NCI-H82 (cell line): ENCODE measurements at regions not wholly inside any gene's neighbourhood (a gene's known extent, or its start where the extent isn't known, plus 50 kb on each side); places are given as distances from the start of the nearest gene placed in this dataset.
"Not testable (repeated sequence)": the region's sequence is repeated elsewhere in the genome, so short reads cannot be mapped to it uniquely, and the experiment has no call there.

Experiments used
- DNase-seq: peaks from one replicate; lab custom pipeline; 2025; lab: John Stamatoyannopoulos, UW

DNA sequence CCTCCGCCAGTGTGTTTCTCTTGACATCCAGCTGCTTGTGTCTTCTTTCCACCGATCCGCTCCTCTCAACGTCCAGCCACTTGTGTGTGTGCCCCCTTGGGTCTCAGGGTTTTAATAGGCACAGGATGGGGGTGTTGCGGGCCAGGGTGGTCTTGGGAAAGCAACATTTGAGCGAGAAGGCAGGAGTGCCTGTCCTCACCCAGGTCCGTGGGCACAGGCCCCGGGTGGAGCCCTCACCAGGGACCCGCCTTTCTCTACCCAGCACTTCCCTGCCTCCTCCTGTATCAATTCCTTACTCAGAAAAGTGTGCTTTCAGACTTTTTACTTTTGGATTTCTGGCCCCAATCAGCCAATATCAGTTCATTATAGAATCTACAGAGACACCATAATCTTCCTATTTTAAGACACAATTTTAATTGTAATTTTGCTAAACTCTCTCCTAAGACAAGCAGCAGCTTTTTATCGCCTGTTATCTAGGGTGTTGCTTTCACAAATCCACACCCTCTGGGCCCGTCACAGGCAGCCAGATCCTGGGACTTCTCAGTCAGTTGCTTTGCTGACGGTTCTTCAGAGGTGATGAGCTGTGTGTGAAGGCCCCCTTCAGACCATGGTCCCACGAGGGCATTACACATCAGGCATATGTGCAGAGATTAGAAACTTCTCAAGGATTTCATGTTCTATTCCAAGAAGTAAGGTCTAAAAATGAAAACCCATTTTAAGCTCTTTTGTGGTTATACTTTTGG lies 96.0 kb upstream of the FHL2 start:
- DNase-seq, result no peak

DNA sequence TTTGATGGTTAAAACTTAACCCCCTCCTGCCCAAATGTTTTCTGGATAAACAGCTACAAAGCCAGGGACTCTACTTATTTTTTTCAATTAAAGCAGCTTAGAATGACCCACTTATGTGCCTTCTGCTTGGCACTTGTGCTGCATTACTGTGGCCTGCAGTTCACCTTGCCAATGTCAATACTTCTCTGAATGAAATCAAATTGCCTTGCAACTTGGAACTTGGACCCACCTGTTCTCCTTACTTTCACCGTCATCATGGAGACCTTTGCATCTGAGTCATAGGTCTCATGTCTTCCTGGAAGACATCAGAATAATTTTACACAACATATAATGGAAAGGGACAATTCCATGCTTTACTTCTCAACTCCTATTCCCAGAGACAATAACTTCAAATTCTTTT lies 92.1 kb upstream of the FHL2 start:
- no peak for DNase-seq

DNA sequence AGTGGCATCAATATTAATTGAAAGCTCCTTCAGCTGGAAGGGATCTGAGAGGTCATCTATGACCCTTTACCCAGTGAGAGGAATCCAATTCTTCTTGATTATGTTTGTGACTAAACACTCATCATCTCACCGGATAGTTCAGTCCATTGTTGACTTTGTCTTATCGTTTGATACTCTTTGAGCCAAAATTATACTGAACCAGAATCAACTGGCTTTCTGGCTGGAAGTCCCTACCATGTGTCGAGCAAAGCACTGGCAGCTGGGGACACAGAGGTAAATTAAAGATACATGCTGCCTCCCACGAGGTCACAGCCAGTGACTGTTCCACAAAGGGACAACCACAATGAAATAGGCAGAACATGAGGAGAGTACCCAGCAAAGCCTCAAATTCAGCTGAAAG lies 91.4 kb upstream of the FHL2 start:
- DNase-seq, result no peak

DNA sequence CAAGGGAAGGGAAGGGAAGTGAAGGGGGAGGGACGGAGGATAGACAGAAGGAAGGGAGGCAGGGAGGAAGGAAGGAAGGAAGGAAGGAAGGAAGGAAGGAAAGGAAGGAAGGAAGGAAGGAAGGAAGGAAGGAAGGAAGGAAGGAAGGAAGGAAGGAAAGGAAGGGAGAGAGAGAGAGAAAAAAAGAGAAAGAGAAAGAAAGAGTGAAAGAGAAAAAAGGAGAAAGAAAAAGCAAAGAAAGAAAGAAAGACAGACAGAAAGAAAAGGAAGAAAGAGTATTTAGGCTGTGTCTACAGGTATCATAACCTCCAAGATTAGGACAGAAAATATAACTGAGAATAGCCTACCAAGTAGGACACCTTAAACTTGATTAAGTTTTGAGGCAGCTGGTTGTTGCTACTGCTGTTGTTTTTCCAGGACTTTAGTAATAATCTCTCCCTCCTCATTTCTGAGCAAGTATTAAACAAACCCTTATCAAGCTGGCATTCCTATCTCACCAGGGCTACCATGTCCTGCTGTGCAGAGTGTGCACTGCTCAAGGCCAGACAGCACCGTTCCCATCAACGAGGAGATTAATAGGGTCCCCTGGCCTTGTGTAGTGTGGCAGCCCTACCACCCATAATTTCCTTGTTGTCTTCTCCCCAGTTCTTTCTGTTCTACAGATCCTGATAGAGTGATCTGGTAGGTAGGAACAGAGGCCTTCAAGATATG lies 90.5 kb upstream of the FHL2 start:
- DNase-seq, result no peak

DNA sequence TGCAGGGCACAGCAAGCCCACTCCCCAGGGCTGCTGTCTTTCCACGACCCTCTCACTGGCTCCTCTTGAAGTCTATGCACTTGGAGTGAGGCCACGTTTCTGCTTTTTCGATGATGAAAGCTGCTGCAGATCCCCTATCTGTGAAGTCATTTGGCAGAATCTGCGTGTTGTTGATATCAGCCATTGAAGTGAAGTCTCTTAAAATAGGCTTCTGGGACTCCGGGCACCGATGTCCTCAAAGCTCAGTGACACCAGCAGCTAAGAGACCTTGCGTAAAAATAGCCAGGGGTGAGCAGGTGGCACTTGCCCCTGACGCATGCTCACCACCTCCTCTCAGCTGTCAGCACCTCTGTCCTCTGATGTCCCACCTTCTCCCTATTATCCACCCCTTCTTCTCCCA lies 89.4 kb upstream of the FHL2 start:
- no peak for DNase-seq

DNA sequence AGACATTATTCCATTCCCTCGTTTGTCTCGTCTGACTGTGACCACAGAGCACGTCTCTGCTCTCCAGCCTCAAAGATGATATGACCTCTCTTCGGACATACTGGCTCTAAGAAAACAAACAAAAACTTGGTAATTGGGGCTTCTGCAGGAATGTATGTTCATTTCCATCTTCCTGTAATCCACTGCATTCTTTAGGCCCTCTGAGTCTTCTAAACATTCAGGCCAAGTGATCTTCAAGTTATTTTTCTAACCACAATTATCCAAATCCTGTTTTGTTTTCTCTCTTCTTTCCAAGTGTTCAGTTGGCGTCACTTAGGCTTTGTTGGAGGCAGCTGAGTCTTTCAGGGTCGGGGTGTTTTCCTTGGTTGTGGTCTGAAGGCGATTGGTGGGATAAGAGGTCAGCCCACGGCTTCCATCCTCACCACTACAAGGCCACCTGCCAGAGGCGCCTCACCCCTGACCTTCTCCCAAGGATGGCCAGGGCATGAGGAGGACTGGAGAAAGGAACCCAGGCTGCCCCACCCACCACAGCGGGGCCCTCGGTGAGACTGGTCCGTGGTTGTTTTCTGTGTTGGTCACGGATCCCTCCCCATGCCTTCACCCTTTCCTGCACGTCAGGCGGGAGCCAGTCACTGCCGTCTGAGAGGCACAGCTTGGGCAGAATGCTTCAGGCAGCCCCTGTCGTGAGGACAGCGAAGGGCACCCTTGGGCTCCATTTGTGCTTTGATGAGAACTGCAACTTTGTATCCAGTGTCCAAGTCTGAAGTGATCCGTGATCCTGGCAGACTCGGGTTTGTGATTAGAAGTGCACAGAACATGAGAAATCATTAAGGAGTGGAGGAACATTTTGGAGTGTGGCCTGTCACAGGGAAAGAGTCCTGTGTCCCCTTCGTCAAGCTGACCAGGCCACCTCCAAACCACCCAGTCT lies 88.6 kb upstream of the FHL2 start:
- no peak for DNase-seq

DNA sequence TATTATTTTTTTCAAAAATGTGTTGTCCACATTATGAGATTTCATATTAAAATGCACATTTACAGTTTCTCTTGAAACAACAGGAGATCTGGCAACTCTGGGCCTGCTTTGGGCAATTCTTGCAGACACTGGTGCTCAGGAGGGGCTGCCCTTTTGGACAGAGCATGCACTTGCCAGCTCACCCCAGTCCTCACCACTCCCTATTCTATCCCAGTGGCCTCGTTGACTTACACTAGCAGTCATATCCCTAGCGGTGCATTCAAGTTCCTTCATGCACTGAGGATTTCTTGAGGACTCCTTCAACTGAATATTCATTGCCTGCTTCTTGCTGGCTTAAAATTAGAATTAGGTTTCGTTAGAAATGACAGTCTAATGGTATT lies 87.9 kb upstream of the FHL2 start:
- DNase-seq, result no peak

DNA sequence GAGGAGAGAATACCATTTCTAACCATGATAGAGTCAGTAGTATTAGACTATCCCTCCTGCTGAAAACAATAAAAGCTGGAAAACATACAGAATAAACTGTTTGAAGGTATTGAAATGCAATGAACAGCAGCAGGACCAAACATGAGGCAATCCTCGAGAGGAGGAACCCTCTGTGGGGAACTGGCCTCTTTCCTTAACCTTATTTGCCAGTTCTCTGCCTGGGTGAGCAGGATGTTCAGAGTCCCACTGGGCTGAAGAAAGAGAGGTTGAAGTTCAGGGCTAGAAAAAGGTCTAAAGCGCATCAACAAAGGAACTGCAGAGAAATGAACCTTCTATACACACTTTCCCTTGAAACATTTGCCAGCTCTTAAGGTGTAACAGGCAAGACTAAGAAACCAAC lies 79.8 kb upstream of the FHL2 start:
- DNase-seq, result no peak

DNA sequence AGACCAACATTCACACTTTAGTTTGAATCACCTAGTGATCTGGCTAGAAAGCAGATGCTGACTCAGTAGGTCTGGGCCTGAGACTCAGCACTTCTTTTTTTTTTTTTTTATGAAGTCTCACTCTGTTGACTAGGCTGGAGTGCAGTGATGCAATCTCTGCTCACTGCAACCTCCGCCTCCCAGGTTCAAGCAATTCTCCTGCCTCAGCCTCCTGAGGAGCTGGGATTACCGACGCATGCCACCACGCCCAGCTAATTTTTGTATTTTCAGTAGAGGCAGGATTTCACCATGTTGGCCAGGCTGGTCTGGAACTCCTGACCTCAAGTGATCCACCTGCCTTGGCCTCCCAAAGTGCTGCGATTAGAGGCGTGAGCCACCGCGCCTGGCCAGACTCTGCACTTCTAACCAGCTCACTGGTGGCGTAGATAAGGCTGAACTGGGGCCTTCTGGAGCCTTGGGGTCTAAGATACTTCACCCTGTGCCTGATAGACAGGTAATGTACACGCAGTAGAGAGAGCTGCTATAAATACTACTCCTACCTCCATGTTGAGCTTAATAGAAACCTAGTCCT lies 78.3 kb upstream of the FHL2 start:
- not testable (repeated sequence) for DNase-seq

DNA sequence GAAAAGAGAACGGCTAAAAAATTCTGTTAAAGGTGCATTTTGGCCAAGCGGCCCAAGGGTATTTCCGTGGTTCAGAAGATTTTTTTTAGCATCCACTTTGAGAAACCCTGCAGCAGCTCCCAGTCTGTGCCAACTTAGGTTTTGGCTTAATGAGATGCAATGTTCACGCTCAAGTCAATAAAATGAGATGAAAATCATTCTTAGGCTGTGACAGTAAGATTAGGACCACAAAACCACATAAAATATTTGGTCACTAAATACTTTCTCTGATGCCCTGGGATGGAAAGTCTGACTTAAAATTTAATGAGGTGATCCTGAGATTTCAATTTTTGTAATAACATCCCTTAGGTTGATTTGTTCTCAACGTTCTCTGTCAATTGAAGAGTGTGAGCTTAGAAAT lies 74.2 kb upstream of the FHL2 start:
- no peak for DNase-seq

DNA sequence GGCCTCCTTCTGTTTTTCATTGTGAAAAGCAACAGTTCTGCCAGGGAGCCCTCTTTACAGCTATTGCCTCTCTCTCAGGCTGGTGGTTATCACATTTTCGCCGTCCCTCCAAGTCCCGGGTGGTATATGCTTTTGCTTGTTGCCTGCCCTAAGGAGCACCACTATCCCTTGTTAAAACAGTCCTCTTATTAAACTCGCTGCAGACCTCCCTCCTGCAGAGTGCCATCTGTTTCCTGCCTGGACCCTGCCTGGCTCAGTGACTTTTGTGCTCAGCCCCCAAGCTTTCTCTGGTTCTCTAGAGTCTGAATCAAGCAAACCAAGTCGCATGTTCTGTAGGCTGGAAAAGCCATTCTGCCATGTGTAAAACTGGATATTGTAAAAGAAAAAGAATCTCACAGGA lies 72.1 kb upstream of the FHL2 start:
- peak; percentile 51 for DNase-seq

DNA sequence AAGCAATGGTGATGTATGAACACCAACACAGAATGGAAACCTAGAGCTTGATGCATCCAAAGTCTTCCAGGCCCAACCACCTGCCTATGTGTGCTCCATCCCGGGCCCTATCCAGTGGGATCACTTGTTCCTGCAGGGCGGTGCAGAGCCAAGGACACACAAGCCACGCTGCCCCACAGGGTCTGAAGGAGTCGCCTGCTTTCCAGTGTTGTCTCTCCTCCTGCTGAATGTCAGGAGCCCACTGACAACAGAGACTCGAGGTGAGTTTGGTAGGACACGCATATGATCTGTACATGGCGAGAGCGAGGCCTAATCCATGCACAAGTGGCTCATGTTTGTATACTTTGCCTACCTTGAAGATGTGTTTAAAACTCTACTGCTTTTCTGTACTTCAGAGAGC lies 70.9 kb upstream of the FHL2 start:
- DNase-seq, result no peak

DNA sequence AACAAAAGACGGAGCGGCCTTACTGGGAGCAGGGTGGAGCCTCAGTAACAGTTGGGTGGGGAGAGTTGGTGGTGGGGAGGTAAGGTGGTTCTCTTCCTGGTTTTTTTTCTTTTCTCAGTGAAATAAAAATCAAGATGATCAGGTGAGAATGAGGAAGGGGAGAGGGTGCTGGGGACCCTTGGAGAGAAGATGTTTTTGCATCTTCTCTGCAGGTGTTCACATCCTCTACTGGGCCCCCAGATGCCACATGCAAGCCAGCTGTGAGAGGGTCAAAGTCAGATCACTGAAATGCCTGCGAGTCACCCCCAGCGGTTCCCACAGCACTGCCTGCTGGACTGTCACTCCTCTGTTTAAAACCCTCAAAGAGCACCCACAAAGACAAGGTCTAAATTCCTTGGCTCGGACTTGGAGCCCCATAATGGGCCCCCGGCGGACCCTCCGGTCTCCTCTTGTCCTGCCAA lies 69.8 kb upstream of the FHL2 start:
- DNase-seq, result no peak

DNA sequence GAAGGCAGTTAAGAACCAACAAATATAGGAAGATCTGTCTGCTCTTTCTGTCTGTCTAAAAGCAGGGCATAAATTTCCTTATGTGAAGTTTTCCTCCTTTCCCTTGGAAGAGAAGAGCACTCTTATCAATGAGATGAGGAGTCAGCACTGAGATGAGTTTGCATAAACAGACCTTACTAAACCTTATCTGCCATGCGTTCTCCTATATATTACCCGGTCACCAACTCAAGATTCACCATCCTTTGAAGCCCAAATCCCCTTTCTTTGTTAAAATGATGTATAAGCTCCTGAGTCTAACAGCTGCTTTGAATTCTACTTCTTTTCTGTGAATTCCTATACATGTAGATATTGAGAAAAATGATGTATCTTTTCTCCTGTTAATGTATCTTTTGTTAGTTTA lies 65.5 kb upstream of the FHL2 start:
- no peak for DNase-seq

DNA sequence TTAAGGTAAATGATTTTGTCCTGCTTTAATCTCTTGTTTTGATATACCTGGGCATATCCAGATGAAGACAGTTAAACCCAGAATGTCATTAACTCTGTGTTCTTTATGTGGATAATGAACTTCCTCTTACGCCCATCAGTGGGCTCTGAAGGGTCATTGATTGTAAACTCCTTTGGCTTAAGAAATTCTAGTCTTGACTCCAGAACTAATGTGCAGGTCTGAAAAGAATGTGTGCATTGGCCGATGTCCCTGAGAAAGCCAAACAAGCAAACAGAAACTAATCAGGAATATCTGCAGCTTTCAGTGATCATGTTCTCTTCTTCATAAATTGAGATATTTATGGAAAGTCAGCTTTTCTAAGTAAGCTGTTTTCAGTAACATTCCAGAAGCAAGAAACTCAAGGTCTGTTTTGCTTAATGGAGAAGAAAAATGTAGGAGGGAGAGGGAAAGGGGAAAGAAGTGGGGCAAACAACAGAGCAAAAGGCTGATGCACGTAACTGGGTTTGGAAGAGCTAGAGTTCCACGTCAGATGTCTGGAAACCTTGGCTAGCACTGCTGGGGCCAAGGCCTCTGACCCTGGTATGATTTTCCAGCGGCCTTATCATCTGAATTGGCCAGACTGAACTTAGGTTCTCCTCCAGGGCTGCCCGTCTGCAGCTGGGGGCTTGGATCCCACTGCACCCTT lies 61.3 kb upstream of the FHL2 start:
- no peak for DNase-seq

DNA sequence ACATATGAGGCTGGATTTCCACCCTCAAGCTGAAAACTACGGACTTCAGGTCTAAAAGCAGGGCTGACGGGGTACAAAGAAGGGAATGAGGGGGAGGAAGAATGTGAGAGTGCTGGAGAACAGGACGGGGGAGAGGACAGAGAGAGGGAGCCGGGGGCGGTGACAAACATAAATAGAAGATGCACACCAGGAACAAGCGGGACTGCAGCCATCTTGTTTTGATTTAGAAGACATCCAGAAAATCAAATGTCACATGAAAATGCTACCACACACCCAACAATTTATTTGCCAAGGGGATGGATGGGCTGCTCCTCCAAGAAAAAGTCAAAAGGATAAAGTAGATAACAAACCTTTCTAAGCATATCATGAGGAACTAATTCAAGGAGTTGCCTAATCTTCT lies 59.2 kb upstream of the FHL2 start:
- no peak for DNase-seq

DNA sequence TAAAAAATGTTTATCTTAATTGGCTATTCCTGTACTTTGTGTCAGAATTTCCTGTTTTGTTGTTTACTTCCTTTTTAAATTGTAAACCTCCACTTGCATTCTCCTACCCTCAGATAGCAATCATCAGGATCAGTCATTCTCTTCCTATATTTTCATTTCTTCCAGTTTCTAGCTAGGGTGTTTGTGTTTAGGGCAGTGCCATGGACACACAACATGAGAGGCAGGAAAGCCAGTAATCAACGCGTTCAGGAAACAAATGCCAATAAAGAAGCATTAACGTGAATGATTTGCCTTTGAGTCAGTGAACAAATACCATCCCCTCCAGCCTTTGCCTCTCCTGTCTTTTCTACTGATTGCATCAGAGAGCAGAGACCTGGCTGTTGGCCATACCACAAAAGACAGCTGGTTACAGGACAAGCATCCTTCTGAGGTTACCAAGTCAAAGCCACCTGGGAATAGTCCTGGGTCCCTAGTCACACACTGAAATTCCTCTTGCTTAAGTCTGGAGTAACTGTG lies 56.7 kb upstream of the FHL2 start:
- DNase-seq, result no peak

DNA sequence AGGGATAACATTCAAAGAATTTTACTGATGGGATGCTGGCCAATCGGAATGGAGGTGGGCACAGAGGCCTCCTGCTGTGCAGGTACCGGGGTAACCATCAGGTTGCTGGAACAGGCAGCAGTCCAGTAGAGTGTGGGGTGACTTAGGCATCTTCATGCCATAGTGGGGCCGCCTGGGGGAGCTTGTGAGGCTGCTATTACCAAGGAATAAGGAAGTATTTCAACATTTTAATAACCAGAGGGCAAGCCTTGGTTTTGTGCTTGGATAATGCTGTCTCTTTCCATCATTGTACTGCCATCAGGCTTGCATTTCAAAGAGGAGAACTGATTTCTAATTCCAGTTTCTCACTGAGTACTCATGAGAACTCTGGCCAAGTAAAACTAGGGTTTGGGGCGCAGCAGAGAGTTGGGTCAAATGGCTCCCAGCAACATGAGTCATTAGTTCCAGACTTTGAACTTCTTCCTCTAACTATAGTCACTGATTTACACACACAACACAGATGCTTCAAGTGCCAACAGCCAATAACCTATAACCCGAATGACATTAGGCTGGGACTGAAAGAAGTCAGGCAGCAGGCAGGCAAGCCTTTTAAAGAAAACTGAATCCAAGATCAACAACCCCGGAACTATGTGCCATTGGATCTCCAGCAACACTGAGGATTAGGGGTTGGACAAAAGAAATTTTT lies 56.1 kb upstream of the FHL2 start:
- no peak for DNase-seq

DNA sequence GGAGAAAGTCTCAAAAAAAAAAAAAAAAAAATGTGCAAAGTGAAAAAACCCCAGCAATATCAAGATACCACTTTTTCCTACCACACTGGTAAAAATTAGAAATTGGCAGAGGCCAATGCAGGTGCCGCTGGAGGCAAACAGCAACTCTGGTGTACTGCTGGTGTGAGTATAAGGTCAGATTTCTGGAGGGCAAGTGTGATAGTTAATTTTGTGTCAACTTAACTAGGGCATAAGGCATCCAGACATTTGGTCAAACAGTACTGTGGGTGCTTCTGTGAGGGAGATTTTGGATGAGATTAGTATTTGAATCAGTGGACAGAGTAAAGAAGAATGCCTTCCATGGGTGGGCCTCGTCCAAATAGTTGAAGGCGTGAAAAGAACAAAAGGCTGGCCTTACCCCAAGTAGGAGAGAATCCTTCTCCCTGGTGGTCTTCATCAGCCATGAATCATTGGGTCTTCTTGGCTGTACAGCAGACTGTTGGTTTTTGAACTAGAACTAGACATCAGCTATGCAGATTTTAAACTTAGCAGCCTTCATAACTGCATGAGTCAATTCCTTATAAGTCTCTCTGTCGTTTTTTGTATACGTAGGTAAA lies 52.8 kb upstream of the FHL2 start:
- no peak for DNase-seq

DNA sequence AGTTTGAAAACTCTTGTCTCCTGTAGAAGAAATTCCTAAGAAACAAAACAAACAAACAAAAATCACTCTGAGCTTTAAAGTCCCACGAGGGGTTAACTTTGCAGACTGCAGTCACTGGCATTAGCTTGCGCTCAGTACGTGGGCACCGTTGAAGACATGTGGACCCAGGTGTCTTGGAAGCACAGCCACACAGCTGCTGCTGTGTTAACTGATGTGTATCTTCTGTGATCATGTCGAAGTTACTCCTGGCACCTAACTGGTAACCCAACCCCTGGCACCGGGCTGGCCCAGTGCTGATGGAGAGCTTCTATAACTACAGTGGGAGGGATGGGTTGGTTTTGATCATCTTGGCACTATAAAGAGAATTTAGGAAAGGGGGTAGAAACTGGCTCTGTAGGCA lies 51.6 kb upstream of the FHL2 start:
- no peak for DNase-seq

DNA sequence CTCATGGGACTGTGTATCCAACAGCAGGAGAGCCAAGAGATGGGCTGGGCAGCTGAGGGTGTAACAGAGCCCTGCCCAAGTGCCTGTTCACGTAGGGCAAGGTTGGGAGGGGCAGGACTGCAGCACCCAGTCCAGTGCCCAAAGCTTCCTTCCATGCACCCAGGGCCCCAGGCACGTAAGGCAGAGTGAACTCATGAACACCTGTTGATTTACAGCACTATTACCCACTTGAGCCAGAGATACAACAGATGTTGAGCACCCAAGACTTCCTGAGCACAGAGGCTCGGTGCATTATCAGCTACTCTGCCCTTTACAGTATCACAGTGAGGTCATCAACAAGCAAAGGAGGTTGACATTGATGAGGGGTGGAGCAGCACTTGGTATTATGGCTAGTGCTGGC lies 50.2 kb upstream of the FHL2 start:
- DNase-seq, result peak; percentile 79
